ENCODE measurements at regions not wholly inside any gene's neighbourhood (a gene's known extent, or its start where the extent isn't known, plus 50 kb on each side); places are given as distances from the start of the nearest gene placed in this dataset.

- DNase-seq (no peak), ATAC-seq (no peak)
- H3K4me1 ChIP-seq, result no peaks in the 10 kb centered on the region
- H3K27me3 ChIP-seq, result no peaks in the 10 kb centered on the region
- H3K27ac ChIP-seq, result no peak overlapping the region
- no peaks in the 10 kb centered on the region for H3K36me3 ChIP-seq
- no peak overlapping the region for H3K4me3 ChIP-seq
- no peaks in the 10 kb centered on the region for H3K9me3 ChIP-seq
- 39% methylated on average over 4 of the region's 4 CpGs for WGBS (ENCODE audit: insufficient coverage, low coverage, low lambda C conversion rate, missing lambda C conversion rate)
- intact Hi-C loops (cut with DNase I), result no loop called here
- TF ChIP-seq POLR2A (IDR thresholded peaks at IDR 0.05) (no peak), CTCF (IDR thresholded peaks at IDR 0.05) (no peak)
These were observed 523.2 kb downstream of the TNS1 start for GRCh38 chr2:217479566-217479965.

- no peak for TF ChIP-seq CTCF (IDR thresholded peaks at IDR 0.05)
- no peak for TF ChIP-seq POLR2A (IDR thresholded peaks at IDR 0.05)
- no peak for ATAC-seq
- intact Hi-C loops (cut with DNase I), result no loop called here
- no peak overlapping the region for H3K4me3 ChIP-seq
- no peaks in the 10 kb centered on the region for H3K36me3 ChIP-seq
- H3K4me1 ChIP-seq, result no peaks in the 10 kb centered on the region
- H3K9me3 ChIP-seq, result no peaks in the 10 kb centered on the region
- no peak for DNase-seq
- H3K27me3 ChIP-seq, result no peaks in the 10 kb centered on the region
- 44% methylated on average over 9 of the region's 9 CpGs for WGBS (ENCODE audit: insufficient coverage, low coverage, low lambda C conversion rate, missing lambda C conversion rate)
- H3K27ac ChIP-seq, result no peak overlapping the region
These were observed 523.9 kb downstream of the TNS1 start for GRCh38 chr2:217478831-217479455.

GRCh38 chr2:217477583-217477982 is 525.2 kb downstream of the TNS1 start:
- no peaks in the 10 kb centered on the region for H3K36me3 ChIP-seq

GRCh38 chr2:217475791-217476190 is 527.0 kb downstream of the TNS1 start:
- 90% methylated on average over 4 of the region's 4 CpGs for WGBS (ENCODE audit: insufficient coverage, low coverage, low lambda C conversion rate, missing lambda C conversion rate)
- Histone ChIP-seq H3K27me3 (no peaks in the 10 kb centered on the region), H3K4me3 (no peak overlapping the region), H3K9me3 (no peaks in the 10 kb centered on the region), H3K27ac (no peak overlapping the region), H3K4me1 (no peaks in the 10 kb centered on the region), H3K36me3 (no peaks in the 10 kb centered on the region)
- no peak for DNase-seq
- intact Hi-C loops (cut with DNase I), result no loop called here
- TF ChIP-seq POLR2A (IDR thresholded peaks at IDR 0.05), result no peak
- TF ChIP-seq CTCF (IDR thresholded peaks at IDR 0.05), result no peak
- no peak for ATAC-seq

More at GRCh38 chr2:217477583-217477982, 525.2 kb downstream of the TNS1 start:
- Histone ChIP-seq H3K27ac (no peak overlapping the region), H3K4me1 (no peaks in the 10 kb centered on the region), H3K4me3 (no peak overlapping the region), H3K9me3 (no peaks in the 10 kb centered on the region), H3K27me3 (no peaks in the 10 kb centered on the region)
- no peak for TF ChIP-seq POLR2A (IDR thresholded peaks at IDR 0.05)
- intact Hi-C loops (cut with DNase I), result no loop called here
- DNase-seq (no peak), ATAC-seq (no peak)

- no peak for ATAC-seq
- 67% methylated on average over 2 of the region's 2 CpGs for WGBS (ENCODE audit: insufficient coverage, low coverage, low lambda C conversion rate, missing lambda C conversion rate)
- no peaks in the 10 kb centered on the region for H3K4me1 ChIP-seq
These were observed 527.7 kb downstream of the TNS1 start for GRCh38 chr2:217475101-217475500.

More at GRCh38 chr2:217475101-217475500, 527.7 kb downstream of the TNS1 start:
- Histone ChIP-seq H3K4me3 (no peak overlapping the region), H3K27me3 (no peaks in the 10 kb centered on the region), H3K36me3 (no peaks in the 10 kb centered on the region), H3K9me3 (no peaks in the 10 kb centered on the region), H3K27ac (no peak overlapping the region)
- intact Hi-C loops (cut with DNase I), result no loop called here
- TF ChIP-seq CTCF (IDR thresholded peaks at IDR 0.05), result no peak
- TF ChIP-seq POLR2A (IDR thresholded peaks at IDR 0.05), result no peak
- DNase-seq, result no peak
